GM12892 (cell line): ENCODE measurements at regions not wholly inside any gene's neighbourhood (a gene's known extent, or its start where the extent isn't known, plus 50 kb on each side); places are given as distances from the start of the nearest gene placed in this dataset.

Experiments used
- POLR2A ChIP-seq: IDR thresholded peaks from 2 replicates; pipeline ENCODE4 v1.6.1; 2011; ENCODE audit warnings: low read depth, low read length, control low read depth
- POLR2AphosphoS5 ChIP-seq: IDR thresholded peaks from 2 replicates; pipeline ENCODE4 v1.6.1; 2011; ENCODE audit warnings: low read depth, low read length, control low read depth
- TAF1 ChIP-seq: IDR thresholded peaks from 2 replicates; pipeline ENCODE4 v1.6.1; 2011; ENCODE audit warnings: low read depth, mild to moderate bottlenecking, control low read depth, low read length, borderline replicate concordance

DNA sequence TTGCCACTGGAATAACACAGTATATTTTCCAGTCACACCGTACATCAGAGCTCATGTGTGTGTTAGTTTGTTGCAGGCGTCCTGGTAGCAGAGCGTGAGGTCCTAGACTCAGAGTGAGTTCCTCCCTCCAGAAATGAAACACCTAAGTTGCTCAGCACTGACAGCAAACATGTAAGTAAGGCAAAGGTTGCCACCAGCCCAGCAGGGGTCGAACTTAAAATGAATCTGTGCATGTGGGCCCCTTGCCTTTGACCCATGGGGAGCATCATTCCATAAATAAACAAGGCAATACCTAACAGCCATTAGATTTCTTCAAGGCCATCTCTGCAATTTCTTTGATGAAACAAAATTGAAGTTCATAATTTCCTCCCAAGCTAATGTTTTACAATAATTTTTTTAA lies 125.3 kb upstream of the ERG start:
- TF ChIP-seq POLR2AphosphoS5 (no peak), POLR2A (no peak), TAF1 (no peak)
